RWPE1 (cell line): ENCODE measurements at regions not wholly inside any gene's neighbourhood (a gene's known extent, or its start where the extent isn't known, plus 50 kb on each side); places are given as distances from the start of the nearest gene placed in this dataset.

Source experiments
- CTCF ChIA-PET: fragments of 350-600 bp; sonication (Branson Sonifier 250); formaldehyde crosslinking; extraction: SDS; loops from one replicate; lab custom pipeline; 2021; lab: Yijun Ruan, JAX
- POLR2A ChIA-PET: fragments of 400-600 bp; formaldehyde crosslinking; extraction: SDS; loops from one replicate; lab custom pipeline; 2020; ENCODE audit warnings: antibody characterized with exemption; ENCODE audit not compliant: low non-redundant PET; lab: Yijun Ruan, JAX
- DNase-seq: peaks from one replicate; pipeline ENCODE4 v3.0.0; 2012; ENCODE audit warnings: low spot score
- H3K27ac ChIP-seq: fragments of 450-650 bp; 2 replicates; pipeline ENCODE4 v1.5.1; 2017
- CTCF ChIP-seq: fragments of 450-650 bp; conservative IDR thresholded peaks from 2 replicates; pipeline ENCODE4 v1.5.1; 2017; ENCODE audit warnings: low read depth, mild to moderate bottlenecking

GRCh38 chr7:106553446-106553836 is 107.5 kb downstream of the CCDC71L start:
- no peak overlapping the region for H3K27ac ChIP-seq
- DNase-seq: no peak
- ChIA-PET CTCF (no interaction called here), POLR2A (no interaction called here)
- no peak for TF ChIP-seq CTCF

DNA sequence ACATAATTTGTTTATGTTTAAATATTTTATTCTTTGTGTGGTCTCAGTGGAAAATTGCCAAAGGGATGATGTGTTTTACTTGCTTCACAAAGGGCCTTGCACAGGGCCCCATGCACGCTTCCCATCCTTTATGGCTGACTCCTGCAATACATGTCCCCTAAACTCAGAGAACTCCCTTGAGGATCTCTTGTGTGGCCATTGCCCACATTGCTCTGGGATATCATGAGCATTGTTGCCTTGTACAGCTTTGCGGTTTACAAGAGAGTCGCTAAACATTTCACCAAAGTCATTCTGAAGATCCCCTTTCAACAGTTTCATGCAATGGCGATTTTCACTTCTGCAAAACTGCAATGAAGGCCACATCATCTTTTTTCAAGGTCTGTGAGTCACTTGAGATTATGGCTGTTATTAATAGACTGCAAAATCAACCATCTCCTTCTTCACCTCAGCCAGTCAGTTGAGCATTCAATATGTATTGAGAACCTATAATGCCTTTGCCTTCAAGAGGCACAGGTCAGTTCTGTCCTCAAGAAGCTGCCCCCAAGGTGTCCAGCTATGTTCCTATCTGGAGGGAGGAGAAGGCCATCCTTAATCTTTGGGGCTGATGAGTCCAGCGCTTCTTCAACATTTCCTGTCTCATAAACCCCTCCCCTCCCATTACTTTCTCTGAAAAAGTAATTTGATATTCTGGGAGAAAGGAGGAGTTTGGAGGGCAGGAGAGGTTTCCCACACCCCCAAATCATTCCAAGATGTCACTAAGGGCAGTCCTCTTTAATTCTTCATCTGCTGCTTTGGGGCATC is 108.1 kb downstream of the CCDC71L start:
- H3K27ac ChIP-seq: no peak overlapping the region
- no peak for DNase-seq
- ChIA-PET POLR2A (no interaction called here), CTCF (no interaction called here)
- no peak for TF ChIP-seq CTCF

DNA sequence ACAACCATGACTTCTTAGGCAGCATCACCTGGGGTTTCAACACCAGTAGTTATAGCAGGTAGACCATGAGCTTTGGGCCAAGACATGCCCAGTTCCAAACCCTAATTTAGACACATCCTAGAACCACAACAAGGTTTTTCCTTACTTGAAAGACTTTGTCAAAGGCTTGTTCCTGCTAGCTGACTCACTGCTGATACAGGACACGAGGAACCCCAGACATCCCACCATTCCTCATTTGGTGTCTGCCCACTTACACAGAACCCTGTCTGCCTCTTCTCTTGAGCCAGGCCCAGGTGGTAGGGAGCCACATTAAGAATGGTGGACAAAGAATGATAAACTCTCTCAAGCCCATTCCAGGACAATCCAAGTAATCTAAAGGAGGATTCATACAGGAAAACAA is 109.0 kb downstream of the CCDC71L start:
- no peak overlapping the region for H3K27ac ChIP-seq
- ChIA-PET CTCF (no interaction called here), POLR2A (no interaction called here)
- no peak for TF ChIP-seq CTCF
- no peak for DNase-seq

DNA sequence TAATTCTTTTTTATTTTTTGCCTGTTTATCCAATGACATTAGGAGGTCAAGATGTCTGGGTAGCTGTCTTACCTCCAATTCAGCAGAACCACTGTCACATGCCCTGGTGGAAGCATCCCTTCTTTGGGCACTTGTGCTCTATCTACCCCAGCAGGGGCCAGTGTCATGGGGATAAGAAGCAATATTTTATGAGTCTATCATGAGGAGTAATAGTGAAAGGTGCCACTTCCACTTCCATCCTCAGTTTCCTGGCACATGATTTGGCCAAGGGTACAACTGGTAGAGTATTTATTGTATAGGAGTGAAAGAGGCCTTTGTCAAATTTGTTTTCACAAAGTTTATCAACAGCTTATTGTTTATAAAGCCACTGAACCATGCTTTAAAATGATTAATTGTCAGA is 112.5 kb downstream of the CCDC71L start:
- no peak overlapping the region for H3K27ac ChIP-seq
- CTCF ChIA-PET: no interaction called here
- POLR2A ChIA-PET: no interaction called here
- no peak for DNase-seq
- TF ChIP-seq CTCF: no peak

GRCh38 chr7:106545275-106545674 is 115.7 kb downstream of the CCDC71L start:
- TF ChIP-seq CTCF: no peak
- DNase-seq: no peak
- no peak overlapping the region for H3K27ac ChIP-seq
- CTCF ChIA-PET: no interaction called here
- POLR2A ChIA-PET: no interaction called here

- DNase-seq: no peak
- no peak for TF ChIP-seq CTCF
- ChIA-PET POLR2A (interaction anchor here (0.5 kb wide), 1 partner anchor 115 kb away, joined by 3 read pairs; no protein-coding TSS in a partner anchor), CTCF (interaction anchor here (0.6 to 1.6 kb wide), 13 partner anchors 18 to 886 kb away, joined by 3 to 17 read pairs (median 4); partner anchors contain the start of gene CCDC71L)
- no peak overlapping the region for H3K27ac ChIP-seq
Observed at GRCh38 chr7:106543221-106543757, 117.7 kb downstream of the CCDC71L start.
